Anterior cingulate cortex (tissue), 58 donors: ENCODE measurements at regions not wholly inside any gene's neighbourhood (a gene's known extent, or its start where the extent isn't known, plus 50 kb on each side); places are given as distances from the start of the nearest gene placed in this dataset.
"Not testable (repeated sequence)": the region's sequence is repeated elsewhere in the genome, so short reads cannot be mapped to it uniquely, and the experiment has no call there.

Source experiments
- DNase-seq, 58 donors: peaks; one replicate each; lab custom pipeline; 2025; lab: John Stamatoyannopoulos, UW

DNA sequence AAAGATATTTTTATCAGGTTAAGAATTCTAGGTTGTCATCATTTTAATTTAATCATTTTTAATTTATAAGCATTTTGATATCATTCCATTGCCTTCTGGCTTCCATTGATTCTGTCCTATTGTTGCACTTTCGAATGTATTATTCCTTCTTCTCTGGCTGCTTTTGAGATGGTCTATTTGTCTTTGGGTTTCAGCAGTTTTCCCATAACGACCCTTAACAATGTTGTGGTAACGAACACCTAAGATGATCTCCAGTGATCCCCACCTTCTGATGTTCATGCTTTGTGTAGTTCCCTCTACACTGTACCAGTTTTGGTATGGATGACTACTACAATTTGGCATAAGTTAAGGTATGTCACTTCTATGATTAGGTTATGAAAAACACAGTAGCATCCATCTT is 59.9 kb downstream of the MINAR1 start:
- DNase-seq, result no peak

DNA sequence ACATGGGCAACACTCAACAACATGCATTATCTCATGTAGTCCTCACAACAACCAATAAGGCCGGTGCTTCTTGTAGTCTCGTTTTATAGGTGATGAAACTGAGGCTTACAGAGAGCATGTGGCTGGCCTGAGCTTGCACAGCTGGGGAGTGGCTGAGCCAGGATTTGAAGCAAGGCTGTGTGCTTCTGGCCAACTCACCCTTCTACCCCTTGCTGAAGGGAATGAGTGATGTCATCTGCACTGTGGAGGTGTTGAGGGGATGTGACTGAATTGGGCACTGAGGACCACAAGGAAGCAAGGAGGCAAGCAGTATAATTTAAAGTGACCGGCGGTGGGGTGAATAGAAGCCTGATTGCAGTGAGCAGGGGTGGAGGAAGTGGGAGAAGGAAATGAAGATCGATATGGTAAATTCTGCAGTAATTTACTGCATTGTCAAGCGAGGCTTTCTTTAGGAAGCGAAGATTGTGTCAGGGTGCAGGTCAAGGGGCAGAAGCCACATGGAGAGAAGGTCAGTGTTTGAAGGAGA is 62.3 kb downstream of the MINAR1 start:
- DNase-seq, result no peak

DNA sequence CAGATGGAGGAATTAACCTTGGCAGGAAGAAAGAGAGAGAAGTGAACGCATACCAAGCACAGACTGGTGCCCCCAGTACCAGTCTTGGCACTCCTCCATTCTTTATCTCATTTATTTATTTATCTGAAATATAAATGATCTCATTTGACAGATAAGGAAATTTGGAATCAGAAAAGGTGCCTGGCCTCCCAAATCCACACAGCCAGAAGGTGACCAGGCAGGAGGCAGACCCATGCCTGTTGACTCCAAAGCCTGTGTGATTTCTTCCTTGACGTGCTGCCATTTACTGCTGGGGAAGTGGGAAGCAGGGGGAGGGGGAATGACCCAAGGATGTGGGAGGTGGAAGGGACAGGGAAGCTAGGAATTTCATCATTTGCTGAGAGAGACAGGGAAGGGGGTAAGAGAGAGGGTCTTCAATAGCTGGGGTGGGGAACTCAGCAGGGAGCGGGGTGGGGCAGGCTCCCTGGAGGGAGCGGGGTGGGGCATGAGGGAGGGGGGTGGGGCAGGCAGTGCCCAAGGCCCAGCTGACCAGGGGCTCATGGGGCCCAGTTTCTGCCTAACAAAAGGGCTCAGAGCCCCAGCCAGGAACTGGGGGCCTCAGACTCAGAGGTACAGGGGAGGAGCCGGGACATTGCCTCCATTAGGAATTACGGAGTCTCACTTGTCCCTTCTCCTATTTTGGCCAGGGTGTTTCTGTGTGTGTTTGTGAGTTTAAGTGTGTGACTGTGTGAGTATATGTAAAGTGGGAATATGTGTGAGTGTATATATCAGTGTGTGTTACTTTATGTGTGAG is 63.0 kb downstream of the MINAR1 start:
- peak in 1 of 58 donors; percentile 18 for DNase-seq

DNA sequence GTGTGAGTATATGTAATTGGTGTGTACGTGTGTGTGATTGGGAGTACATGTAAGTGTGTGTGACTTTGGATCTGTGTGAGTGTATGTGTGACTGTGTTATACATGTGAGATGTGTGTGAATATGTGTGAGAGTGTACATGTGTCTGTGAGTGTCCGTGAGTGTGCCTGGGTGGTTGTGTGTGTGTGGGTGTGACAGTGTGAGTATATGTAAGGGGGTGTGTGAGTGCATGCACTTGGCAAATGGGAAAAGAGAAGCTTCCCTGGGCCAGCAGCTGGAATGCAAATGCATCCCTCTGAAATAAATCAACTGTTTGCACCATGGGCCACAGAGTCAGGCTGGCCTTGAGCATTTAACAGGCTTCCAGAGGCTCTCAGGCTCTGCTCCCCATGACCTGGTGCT is 63.6 kb downstream of the MINAR1 start:
- no peak for DNase-seq

DNA sequence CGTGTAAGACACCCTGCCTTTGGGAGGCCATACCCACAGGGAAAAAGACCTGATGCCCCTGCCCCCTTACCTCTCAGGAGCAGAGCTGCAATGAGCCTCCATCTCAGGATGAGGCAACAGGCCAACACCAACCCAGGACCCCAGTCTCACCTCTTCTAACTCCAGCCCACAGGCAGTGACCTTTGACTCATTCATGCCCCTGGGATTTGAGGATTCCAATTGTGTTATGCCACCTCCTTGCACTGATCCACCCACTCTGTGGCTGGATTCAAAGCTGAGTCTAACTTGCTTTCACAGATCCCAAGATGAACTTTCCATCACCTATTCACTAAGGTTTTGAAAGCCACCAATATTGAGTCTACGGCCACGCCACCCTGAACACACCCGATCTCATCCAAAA is 64.7 kb downstream of the MINAR1 start:
- no peak for DNase-seq

DNA sequence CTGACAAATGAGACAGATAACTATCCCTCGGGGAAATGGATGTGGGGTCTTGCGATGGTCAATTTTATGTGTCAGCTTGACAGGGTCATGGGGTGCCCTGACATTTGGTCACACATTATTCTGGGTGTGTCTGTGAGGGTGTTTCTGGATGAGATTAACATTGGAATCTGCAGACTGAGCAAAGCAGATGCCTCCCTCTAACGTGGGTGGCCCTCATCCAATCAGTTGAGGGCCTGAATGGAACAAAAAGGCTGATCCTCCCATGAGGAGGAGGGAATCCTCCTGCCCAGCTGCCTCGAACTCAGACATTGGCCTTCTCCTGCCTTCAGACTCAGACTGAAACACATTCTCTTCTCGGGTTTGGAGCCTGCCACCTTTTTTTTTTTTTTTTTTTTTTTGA is 69.0 kb downstream of the MINAR1 start:
- DNase-seq, result no peak

DNA sequence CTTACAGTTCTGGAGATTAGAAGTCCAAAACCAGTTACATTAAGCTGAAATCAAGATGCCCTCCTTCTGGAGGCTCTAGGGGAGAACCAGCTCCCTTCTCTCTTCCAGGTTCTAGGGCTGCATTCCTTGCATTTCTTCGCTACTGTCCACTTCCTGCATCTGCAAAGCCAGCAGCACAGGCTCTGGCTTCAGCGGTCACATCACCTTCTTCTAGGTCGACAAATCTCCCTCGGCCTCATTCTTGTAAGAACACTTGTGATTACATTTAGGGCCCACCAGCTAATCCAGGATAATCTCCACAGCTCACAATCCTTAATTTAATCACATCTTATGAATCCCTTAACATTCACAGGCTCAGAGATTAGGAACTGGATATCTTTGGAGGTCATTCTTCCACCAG is 73.8 kb downstream of the MINAR1 start:
- DNase-seq, result no peak

DNA sequence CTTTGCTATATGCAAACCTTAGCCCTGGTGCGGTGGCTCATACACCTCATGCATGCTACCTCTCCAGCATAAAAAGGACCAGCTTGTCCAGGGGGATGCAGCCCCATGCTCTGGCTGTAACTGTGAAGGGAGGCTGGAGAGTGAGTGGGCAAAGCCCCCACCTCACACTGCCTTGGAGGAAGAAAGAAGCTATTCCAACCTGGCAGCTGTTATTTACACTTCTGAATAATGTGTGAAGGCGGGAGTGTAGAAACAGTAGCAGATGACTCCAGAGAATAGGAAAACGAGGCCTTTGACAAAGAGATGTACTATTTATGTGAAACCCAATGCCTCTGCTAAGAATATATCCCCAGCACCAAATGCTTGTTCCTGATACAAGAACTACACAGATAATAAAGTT is 80.7 kb downstream of the MINAR1 start:
- DNase-seq, result not testable (repeated sequence)

DNA sequence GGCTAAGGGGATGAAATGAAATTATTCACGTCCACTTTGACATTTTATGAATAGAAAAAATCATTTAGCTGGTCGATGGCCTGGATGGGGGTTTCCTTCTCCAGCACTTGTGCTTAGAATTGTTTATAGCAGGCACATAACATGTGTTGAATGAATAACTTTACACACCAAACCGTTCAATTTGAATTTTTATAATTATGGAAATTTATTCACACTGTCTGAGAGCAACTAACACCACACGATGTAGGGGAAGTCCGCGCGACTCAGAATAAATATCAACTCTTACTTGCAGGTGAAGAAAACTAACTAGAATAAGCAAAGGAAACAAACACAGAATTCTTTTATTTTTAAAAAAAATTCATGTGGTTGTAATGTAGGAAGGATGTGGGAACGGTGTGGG is 81.3 kb downstream of the MINAR1 start:
- no peak for DNase-seq

DNA sequence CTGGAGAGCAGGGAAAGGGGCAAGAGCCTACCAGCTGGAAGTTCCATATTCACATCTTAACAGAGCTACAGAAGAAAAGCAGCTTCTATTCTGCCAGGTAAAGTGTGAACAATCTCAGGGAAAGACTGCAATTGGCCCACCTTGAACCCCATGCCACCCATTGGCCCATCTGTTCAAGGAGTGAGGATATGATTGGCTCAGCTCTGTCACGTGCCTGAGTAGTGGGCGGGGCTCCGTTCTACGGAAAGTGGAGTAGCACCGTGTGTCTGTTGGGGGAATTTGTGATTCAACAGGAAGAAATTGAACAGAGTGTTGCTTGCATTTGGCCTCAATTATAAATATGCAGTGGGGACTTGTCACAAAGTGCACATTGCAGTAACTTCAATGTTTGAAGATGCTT is 81.8 kb downstream of the MINAR1 start:
- DNase-seq, result no peak

DNA sequence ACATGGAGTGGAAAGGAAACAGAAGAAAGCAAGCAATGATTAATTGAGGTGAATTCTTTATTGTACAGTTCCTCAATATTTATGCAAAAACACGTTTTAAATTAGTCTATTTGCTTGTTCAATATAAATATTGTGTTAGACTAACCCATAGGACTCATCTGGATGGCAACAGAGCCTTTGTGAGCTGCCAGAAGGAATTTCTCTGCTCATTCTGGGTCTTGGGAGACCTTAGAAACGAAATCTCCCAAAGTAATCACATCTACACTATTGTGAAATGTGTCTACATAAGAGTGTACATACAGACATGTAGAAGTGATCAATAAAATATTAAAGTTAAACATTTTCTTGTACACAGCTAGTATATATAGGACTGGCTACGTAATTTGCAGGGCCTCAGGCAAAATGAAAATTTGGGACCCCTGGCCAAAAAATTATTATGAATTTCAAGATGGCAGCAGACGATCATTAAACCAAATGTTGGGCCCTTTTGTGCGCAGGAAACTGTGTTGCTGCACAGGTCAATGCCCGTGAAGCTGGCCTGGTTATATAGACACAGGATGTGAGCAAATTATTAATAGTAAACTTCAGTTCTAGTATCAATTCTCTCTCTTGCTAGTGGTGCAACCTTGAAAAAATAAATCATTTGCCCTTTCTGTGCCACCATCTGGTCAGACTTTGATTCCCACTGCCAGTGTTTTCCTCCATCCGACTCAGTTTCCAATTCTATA is 83.3 kb downstream of the MINAR1 start:
- DNase-seq, result no peak

DNA sequence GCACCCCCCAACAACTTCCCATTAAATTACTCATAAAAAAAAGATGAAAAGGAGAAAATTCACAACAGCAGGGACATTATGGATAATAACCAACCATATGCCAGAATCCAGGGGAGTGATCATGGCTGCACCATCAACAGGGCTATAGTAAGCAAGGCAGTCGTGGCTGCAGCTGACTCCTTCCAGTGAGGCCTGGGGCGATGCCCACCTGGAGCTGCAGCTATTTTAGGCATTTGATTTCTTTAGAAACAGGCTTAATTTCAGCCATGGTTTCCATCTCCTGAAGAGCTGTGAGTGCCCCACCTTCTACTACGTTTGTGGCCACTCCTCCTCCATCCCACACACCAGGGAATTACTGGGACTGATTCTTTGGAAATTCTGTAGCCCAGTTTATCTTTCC is 84.0 kb downstream of the MINAR1 start:
- DNase-seq, result no peak

DNA sequence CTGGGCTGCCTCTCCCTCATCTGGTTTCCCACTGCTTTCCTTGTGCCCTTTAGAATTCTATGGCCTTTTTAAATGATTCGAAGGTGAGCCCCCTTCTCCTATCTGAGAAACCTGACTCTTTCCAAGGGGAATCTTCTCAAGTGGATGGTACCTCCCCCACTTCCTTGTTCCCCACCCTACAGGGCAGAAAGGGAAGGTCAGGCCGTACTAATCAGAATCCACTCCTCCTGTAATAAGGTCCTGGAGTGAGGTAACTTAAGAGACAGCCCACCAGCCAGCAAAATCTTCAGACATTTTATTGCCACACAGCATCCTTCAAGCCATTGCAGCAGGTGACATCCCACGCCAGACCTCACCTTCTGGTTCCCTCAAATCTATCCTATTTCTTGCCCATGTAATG is 84.5 kb downstream of the MINAR1 start:
- DNase-seq, result no peak

DNA sequence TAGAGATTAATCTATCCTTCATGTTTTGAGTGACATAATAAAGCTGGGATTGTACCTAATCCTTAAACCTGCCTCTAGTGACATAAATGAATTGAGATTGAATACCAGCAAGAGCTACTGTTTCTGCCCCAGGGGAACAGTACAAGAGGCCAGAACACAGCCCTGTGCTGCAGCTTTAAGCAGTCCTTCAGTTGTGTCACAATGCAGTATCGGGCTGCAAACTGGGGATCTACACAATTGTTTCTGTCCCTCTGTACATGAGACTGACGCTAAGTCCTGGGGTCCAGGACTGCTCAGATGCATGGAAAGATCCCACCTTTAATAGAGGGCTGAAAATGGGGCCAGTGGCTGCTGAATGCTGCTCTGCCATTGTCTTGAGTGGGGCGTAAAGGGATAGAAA is 87.5 kb downstream of the MINAR1 start:
- no peak for DNase-seq

DNA sequence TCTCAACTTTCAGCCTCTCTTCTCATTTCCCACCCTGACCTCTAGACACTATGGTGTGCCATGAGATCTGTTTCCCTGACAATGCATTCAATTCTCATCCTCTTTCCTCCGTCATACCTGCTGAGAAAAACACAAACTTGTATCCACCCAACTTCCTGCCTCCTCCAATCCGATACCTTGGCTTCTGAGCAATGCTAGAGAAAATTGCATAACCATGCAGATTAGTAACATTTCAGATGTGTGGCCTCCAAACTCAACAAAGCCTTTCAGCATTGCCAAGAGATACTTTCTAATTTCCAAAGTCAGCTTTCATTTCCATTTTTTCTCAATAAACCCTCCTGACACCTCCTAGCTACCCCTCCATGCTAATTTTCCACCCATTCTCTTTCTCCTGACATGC is 88.5 kb downstream of the MINAR1 start:
- DNase-seq, result no peak

DNA sequence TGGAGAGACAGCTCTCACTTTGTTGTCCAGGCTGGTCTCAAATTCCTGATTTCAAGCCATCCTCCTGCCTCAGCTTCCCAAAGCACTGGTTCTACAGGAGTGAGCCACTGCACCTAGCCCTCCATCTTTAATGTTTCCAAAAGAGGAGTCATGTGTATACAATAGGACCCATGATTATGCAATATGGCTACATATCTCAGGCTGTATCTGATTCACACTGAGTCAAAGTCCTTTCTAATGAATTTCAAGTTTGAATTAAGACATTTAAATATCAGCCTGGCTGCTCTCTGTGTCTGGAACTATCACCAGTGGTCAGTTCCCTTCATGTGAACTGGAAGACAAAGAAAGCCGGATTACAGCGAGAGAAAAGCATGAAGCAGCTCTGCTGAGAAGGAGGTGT is 90.5 kb downstream of the MINAR1 start:
- DNase-seq, result no peak

DNA sequence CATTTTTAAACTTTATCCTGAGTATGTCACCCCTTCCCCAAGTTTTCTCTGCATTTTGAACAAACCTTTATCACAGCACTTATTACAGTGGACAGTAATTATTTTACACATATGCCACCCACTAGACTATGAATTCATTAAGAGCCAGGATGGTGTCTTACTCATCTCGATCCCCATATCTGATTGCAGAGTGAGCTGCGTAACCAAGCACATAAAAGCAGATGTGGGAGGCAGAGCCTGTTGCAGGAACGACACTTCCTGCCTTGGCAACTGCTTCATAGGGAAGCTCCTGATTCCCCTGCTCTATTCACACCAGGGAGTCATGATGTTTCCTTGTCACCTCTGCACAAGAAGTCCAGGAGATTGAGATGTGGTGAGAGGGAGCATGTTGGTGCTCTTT is 91.1 kb downstream of the MINAR1 start:
- DNase-seq, result peak in 1 of 58 donors; percentile 15

DNA sequence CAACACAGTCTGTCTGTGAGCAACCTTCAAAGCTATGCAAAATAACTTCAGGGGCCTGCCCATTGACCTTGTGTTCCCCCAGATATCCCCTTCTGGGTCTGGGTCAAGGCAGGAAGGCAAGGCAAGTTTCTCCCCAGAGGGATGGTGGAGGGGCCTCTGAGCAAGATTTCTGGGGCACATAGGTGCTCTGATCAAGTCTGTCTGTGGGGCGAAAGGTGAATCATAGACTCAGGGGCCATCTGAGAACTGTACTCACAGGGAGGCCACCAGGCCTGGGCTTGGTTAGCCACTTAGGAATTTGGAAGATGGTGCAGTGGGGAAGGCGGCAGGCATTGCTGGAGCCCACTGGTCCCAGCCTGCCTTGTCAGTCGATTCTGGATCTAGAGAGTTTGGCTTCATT is 92.4 kb downstream of the MINAR1 start:
- no peak for DNase-seq

DNA sequence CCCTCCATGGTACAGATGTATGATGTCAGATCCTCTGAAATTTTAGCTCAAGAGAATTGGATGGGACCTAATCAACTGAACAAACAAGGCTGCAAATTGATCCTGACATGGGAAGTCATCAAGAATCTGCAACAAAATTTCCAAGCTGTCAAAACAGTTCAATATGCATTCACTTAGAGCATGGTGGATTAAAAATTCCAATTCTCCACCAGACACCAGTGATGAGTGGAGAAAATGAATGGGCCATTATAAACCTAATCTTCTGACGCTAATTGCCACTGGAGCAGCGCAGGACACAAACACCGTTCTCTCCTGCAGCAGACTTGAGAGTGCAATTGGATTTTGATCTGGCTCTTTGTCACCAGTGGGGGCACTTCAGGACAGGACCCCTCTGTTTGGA is 94.2 kb downstream of the MINAR1 start:
- DNase-seq, result no peak

DNA sequence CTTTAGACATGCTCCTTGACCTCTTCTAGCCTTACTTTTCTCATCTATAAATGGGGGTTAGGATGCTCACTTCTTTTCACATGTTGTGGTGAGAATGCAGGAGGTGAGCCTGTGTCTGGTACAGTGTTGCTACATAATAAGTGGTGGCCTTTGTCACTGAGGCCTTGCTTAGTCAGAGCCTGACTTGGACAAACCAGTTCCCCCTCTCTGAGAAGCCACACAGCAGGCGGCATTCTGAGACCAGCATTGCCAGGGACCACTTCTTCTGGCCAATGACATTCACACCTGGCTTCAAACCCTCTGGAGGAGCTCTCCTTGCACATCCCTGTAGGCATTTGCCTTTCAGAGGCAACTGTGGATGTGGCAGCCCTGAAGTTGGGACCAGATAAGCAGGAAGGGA is 95.7 kb downstream of the MINAR1 start:
- DNase-seq, result no peak

DNA sequence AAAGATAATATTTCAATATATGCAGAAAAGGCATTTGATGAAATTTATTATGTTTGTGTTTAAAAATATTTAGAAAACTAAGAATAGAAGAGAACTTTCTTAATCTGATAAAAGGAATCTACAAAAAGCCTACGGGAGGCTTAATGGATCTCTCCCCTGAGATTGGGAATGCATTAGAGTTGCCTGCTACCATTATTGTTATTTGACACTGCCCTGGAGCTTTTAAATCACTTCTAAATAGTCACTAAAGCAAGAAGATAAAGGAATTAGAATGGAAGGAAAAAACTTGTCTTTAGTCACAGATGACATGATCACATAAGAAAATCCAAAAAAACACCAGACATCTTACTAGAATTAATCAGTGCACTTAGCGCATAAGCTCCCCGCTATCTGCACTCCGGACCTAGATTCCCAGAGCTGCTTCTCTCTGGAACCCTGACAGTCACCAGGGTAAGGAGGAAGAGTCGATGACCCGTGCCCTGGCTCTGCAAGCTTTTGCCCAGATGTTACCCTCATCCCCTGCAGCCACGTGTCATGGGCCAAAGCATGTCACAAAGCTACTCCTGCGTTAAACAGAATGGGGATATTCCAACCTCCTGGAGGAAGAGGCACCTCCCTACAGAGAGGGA is 97.1 kb downstream of the MINAR1 start:
- DNase-seq, result no peak

DNA sequence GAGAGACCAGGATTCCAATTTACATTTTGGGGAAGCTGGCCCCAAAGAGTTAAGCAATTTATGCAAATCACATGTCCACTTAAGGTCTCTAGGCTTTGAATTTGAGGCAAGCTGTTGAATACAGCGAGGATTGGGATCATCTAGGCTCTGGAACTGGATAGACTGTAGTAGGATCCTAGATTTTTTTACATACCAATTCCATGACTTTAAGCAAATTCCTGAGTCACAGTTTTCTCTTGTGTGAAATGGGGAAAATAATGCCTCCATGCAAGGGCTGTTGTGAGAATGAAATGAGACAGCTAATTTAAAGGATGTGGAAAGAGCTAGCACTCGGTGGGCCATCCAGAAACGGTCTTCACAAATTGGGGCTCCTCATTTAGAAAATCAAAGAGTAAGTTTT is 103.4 kb downstream of the MINAR1 start:
- DNase-seq, result no peak
